ENCODE measurements at regions not wholly inside any gene's neighbourhood (a gene's known extent, or its start where the extent isn't known, plus 50 kb on each side); places are given as distances from the start of the nearest gene placed in this dataset.

- TF ChIP-seq CTCF (IDR thresholded peaks at IDR 0.05) (no peak), POLR2A (IDR thresholded peaks at IDR 0.05) (no peak)
Measured at GRCh38 chr1:4276238-4276637, 376.2 kb upstream of the C1orf174 start.
